Thymus (tissue), 11 donors: ENCODE measurements at regions not wholly inside any gene's neighbourhood (a gene's known extent, or its start where the extent isn't known, plus 50 kb on each side); places are given as distances from the start of the nearest gene placed in this dataset.

Source experiments
- DNase-seq, 9 donors: peaks; one replicate each; pipeline ENCODE4 v3.0.0-alpha.2; 2013; ENCODE audit warnings: low spot score in 9 of 9, low read depth in 6 of 9, missing footprints in 1 of 9
- H3K27ac ChIP-seq, 2 donors: one replicate each; pipeline ENCODE4 v1.5.1; 2013; ENCODE audit warnings: control low read depth in 1 of 2, low read depth in 1 of 2, low read length in 1 of 2, mild to moderate bottlenecking in 1 of 2, moderate library complexity in 1 of 2
- H3K27me3 ChIP-seq, 2 donors: one replicate each; pipeline ENCODE4 v1.5.1; 2013; ENCODE audit warnings: low read length in 1 of 2; ENCODE audit not compliant: control insufficient read depth in 2 of 2, insufficient read depth in 1 of 2
- H3K36me3 ChIP-seq, 2 donors: one replicate each; pipeline ENCODE4 v1.5.1; 2013; ENCODE audit warnings: low read length in 1 of 2, mild to moderate bottlenecking in 1 of 2, moderate library complexity in 1 of 2; ENCODE audit not compliant: control insufficient read depth in 2 of 2, insufficient read depth in 2 of 2
- H3K4me1 ChIP-seq, 2 donors: one replicate each; pipeline ENCODE4 v1.5.1; 2013; ENCODE audit warnings: low read length in 2 of 2; ENCODE audit not compliant: control insufficient read depth in 2 of 2, insufficient read depth in 2 of 2
- H3K4me3 ChIP-seq, 2 donors: one replicate each; pipeline ENCODE4 v1.5.1; 2013; ENCODE audit warnings: low read length in 2 of 2, control low read depth in 1 of 2, mild to moderate bottlenecking in 1 of 2
- H3K9me3 ChIP-seq, 2 donors: one replicate each; pipeline ENCODE4 v1.5.1; 2013; ENCODE audit warnings: low read length in 1 of 2, mild to moderate bottlenecking in 1 of 2; ENCODE audit not compliant: control insufficient read depth in 2 of 2, insufficient read depth in 1 of 2
- WGBS: extraction: QIAGEN DNeasy Blood & Tissue Kit; methylation state at CpG from one replicate; pipeline ENCODE4 v1.1.7; 2013; 5-methylcytosine and 5-hydroxymethylcytosine counted together
- donor health status: healthy.

DNA sequence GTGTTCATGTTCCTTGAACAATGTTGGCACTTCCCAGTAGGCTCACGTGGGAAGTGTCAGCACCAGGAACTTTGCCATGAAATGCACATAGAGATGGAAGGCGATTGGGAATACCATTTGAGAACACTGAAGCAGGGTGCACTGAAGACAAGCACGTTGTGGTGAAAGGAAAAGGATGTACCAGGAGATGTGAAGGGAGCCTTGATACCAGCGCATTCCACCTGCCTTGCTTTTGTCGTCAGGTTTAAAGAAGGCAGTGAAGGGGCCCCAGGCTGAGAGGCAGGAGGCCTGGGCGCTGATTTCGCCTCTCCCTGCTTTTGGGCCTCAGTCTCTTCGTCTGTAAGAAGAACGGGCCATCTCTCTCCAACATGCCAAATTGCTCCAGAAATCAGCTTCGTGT is 194.5 kb upstream of the HES1 start:
- Histone ChIP-seq H3K36me3 (no peaks in the 10 kb centered on the region), H3K27me3 (no peaks in the 10 kb centered on the region), H3K4me3 (no peak overlapping the region), H3K4me1 (no peaks in the 10 kb centered on the region), H3K9me3 (no peaks in the 10 kb centered on the region), H3K27ac (no peak overlapping the region)
- no peak for DNase-seq
- WGBS, result 96% methylated on average over 10 of the region's 10 CpGs

DNA sequence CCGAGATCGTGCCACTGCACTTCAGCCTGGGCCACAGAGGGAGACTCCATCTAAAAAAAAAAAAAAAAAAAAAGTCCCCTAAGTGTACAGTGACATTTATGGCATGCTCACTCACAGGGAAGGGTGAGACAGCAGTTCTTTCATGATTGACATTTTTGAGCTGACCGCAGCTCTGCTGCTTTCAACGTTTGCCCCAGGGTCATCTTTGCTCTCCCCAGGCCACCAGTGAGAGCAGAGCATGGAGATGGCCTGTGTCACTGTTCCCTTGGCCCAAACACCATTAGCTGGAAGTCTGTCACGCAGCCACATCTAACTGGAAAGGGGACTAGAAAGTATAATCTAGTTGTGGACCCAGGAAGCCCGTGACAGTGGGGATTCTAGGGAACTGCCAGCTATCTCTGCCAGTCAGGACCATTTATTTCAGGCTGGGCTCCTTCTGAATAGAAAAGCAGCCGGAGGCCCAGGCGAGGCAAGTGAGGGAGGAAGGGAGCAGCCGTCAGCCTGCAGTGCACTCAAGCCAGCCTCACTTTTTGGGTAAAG is 193.4 kb upstream of the HES1 start:
- Histone ChIP-seq H3K4me1 (no peaks in the 10 kb centered on the region), H3K27ac (no peak overlapping the region), H3K9me3 (no peaks in the 10 kb centered on the region), H3K4me3 (no peak overlapping the region), H3K27me3 (no peaks in the 10 kb centered on the region), H3K36me3 (no peaks in the 10 kb centered on the region)
- no peak for DNase-seq
- 91% methylated on average over 9 of the region's 9 CpGs for WGBS

DNA sequence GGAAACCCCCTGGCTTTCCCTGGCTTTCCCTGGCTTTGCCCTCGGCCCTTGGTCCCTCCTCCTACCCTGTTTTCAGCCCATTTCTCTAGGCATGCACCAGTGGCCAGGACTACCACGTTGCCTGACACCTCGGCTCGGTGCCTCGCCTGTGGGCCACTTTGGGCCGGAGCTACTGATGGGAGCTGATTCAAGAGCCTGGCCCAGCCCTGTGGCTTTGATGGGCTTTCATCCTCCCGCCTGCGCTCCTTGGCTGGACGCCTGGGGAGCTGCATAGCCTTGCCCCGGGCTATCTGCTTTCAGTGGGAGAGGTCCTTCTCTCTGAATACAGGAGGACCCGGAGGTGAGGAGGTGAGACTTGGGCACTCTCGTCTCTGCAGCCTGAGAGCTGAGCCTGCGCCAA is 192.7 kb upstream of the HES1 start:
- H3K27me3 ChIP-seq, result no peaks in the 10 kb centered on the region
- no peak for DNase-seq
- no peaks in the 10 kb centered on the region for H3K9me3 ChIP-seq
- no peak overlapping the region for H3K27ac ChIP-seq
- no peaks in the 10 kb centered on the region for H3K36me3 ChIP-seq
- no peaks in the 10 kb centered on the region for H3K4me1 ChIP-seq
- 88% methylated on average over 13 of the region's 13 CpGs for WGBS
- H3K4me3 ChIP-seq, result no peak overlapping the region

DNA sequence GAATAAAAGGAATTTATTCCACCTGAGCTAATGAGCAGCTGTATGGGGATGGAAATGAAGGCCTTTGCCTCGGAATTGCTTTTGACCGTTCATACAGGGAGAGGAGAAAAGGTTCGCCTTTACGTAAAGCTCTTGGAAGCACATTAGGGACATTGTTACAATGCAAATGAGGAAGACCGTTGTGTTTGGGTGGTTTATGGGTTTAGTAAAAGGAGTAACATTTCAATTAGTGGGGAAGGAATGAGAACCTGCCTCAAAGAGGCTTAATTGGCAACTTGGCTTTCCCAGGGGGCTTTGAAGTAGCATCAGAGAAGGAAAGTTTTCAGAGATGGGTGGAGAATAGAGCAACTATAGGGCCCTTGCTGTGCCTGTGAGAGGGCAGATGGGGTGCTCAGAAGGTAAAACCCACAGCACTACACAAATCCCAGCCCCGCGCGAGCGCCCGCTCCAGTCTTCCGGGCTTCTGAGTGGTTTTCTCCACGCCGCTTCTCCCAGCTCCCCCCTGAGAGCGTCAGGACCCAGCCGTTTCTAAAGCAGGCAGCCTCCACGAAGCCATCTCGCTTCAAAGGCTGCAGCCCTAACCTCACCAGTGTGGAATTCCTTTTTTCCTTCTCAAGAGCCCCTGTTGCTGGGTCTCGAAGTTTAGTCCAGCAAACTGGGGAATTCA is 192.0 kb upstream of the HES1 start:
- DNase-seq, result no peak
- H3K4me3 ChIP-seq, result no peak overlapping the region
- H3K36me3 ChIP-seq, result no peaks in the 10 kb centered on the region
- H3K9me3 ChIP-seq, result no peaks in the 10 kb centered on the region
- H3K4me1 ChIP-seq, result no peaks in the 10 kb centered on the region
- no peaks in the 10 kb centered on the region for H3K27me3 ChIP-seq
- 97% methylated on average over 18 of the region's 18 CpGs for WGBS
- H3K27ac ChIP-seq, result no peak overlapping the region

DNA sequence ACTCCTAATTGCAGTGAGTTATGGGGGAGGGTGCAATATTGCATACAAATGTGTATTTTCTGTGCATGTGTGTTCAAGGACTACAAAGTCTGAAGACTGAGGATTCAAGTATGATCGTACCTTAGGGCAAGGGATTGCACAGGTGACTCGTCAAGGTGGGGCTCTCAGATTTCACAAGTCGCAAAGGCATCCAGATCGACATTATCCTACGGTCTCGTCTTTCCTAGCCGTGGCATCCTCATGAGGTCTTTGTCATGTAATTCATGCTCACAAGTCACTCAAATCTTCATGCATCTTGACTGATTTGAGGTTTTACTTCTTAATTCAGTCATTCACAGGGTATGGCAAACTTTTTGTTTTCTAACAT is 191.4 kb upstream of the HES1 start:
- H3K9me3 ChIP-seq, result no peaks in the 10 kb centered on the region
- no peaks in the 10 kb centered on the region for H3K36me3 ChIP-seq
- no peak for DNase-seq
- H3K4me1 ChIP-seq, result no peaks in the 10 kb centered on the region
- WGBS, result 94% methylated on average over 7 of the region's 7 CpGs
- H3K27ac ChIP-seq, result no peak overlapping the region
- H3K27me3 ChIP-seq, result no peaks in the 10 kb centered on the region
- no peak overlapping the region for H3K4me3 ChIP-seq

DNA sequence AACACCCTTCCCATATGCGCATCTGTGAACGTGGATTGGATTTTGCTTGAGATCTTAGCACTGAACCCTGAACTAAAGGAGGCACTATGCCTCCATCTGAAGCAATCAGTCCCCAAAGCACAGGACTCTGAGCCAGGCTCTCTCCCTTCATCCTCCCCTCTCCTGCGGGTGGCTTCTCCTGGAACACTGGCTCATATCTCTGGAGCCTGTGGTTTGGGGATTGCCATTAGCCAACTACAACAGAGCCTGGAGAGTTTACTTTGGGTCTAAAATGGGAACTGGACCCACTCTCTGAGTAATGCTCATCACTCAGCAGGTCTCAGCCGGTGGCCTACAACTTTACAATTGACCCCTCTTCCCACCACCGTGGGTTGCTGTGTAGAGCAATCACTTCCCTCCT is 190.8 kb upstream of the HES1 start:
- no peaks in the 10 kb centered on the region for H3K27me3 ChIP-seq
- 94% methylated on average over 5 of the region's 5 CpGs for WGBS
- no peak for DNase-seq
- no peak overlapping the region for H3K27ac ChIP-seq
- H3K4me3 ChIP-seq, result no peak overlapping the region
- H3K9me3 ChIP-seq, result no peaks in the 10 kb centered on the region
- H3K36me3 ChIP-seq, result no peaks in the 10 kb centered on the region
- H3K4me1 ChIP-seq, result no peaks in the 10 kb centered on the region

DNA sequence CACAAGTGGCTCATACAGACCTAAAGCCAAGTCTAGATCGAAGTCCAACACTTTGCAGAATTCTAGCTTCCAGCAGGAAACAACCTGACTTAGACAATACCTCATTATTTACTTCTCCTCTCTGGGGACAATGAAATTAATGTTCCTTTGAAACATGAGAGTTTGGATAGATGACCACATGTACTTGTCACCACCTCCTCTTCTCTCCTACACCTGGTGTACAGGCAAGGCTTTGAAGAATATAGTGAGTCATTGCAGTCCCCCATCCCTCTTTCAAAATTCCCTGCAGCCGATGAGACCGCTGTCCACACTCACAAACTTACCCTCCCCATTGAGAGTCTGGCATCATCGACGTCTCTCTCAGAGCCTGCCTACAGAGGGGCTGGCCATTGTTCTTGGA is 189.0 kb upstream of the HES1 start:
- H3K4me3 ChIP-seq, result no peak overlapping the region
- WGBS, result 69% methylated on average over 5 of the region's 5 CpGs
- H3K27me3 ChIP-seq, result no peaks in the 10 kb centered on the region
- H3K4me1 ChIP-seq, result no peaks in the 10 kb centered on the region
- no peak for DNase-seq
- no peaks in the 10 kb centered on the region for H3K9me3 ChIP-seq
- no peak overlapping the region for H3K27ac ChIP-seq
- H3K36me3 ChIP-seq, result no peaks in the 10 kb centered on the region

DNA sequence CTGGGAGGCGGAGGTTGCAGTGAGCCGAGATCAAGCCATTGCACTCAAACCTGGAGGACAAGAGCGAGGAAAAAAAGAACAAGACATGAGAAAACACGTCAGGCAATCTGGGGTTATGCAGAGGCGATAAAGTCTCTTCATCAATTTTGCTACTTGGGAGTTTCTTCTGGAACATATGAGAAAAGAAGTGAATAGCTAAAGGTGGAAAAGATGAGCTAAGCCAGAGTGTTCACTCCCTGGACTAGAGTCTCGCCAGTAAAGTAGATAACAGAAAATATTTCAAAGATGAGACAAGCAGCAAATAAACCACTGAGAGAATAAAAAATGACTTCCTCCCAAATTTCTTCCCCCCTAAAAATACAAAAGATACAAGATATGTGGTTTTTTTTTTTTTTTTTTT is 188.4 kb upstream of the HES1 start:
- H3K27me3 ChIP-seq, result no peaks in the 10 kb centered on the region
- WGBS, result 79% methylated on average over 6 of the region's 6 CpGs
- no peak overlapping the region for H3K27ac ChIP-seq
- no peak overlapping the region for H3K4me3 ChIP-seq
- no peaks in the 10 kb centered on the region for H3K4me1 ChIP-seq
- no peaks in the 10 kb centered on the region for H3K36me3 ChIP-seq
- no peak for DNase-seq
- H3K9me3 ChIP-seq, result no peaks in the 10 kb centered on the region

DNA sequence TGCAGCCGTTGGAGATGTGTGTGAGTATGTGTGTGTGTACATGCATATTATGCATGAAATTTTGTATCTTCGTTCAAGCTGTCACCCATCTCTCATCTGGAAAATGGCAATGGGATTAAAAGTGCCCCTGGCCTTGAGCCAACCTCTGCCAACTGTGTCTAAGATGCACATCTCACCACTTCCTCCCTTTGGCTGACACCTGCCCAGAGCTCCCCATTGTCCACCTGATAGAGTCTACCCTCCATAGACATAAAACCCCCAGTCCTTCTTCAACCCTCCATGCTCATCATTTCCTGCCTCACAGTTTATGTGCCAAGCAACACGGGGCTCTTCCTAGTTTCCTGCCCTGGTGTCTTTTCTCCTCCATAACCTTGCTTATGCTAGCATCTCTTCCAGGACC is 187.5 kb upstream of the HES1 start:
- Histone ChIP-seq H3K4me3 (no peak overlapping the region), H3K36me3 (no peaks in the 10 kb centered on the region), H3K4me1 (no peaks in the 10 kb centered on the region), H3K27ac (no peak overlapping the region), H3K27me3 (no peaks in the 10 kb centered on the region), H3K9me3 (no peaks in the 10 kb centered on the region)
- DNase-seq, result no peak
- WGBS, result 20% methylated on average over 3 of the region's 3 CpGs
